ENCODE measurements at regions not wholly inside any gene's neighbourhood (a gene's known extent, or its start where the extent isn't known, plus 50 kb on each side); places are given as distances from the start of the nearest gene placed in this dataset.

DNA sequence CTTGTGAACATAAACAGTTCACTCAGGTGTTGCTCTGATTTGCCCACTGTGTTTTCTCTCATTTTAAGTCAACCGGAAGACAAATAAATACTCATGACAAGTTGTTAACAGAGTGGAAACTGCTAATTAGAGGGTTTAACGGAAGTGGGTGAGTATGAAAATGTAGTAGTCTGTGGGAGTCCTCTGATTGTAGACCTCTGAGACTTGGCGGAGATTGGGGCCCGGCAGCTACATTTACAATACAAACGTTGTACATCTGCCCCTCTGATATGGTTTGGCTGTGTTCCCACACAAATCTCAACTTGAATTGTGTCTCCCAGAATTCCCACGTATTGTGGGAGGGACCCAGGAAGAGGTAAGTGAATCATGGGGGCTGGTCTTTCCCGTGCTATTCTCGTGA lies 107.3 kb upstream of the FAM98A start:
- intact Hi-C loops (cut with micrococcal nuclease; ENCODE audit: unreplicated experiment), result no loop called here
- Histone ChIP-seq H4K20me1 (ENCODE audit: insufficient read depth, low read length) (no peaks in the 10 kb centered on the region), H3K9me3 (ENCODE audit: low read length) (no peaks in the 10 kb centered on the region), H3K36me3 (ENCODE audit: insufficient read depth, low read length) (no peaks in the 10 kb centered on the region), H3K4me3 (ENCODE audit: low read depth, low read length, poor library complexity, severe bottlenecking) (no peak overlapping the region), H2AFZ (ENCODE audit: low read length) (no peak overlapping the region), H3K27ac (ENCODE audit: low read depth, low read length, poor library complexity, severe bottlenecking) (no peak overlapping the region), H3K4me1 (ENCODE audit: insufficient read depth, low read length, poor library complexity, severe bottlenecking) (no peaks in the 10 kb centered on the region), H3K79me2 (ENCODE audit: insufficient read depth, low read depth, low read length) (no peaks in the 10 kb centered on the region), H3K4me2 (ENCODE audit: low read length) (no peak overlapping the region), H3K9me2 (ENCODE audit: insufficient read depth, low read length) (no peaks in the 10 kb centered on the region)
- POLR2A ChIA-PET, result interaction anchor here (0.6 kb wide), 2 partner anchors 61 to 904 kb away, joined by 3 to 4 read pairs; no protein-coding TSS in a partner anchor
- no TSS peak for BruUV-seq (replicated peaks)
- TF ChIP-seq EZH2phosphoT487 (IDR thresholded peaks at IDR 0.05; ENCODE audit: borderline replicate concordance, low read depth, low read length), result no peak
- TF ChIP-seq, protein P1, sequence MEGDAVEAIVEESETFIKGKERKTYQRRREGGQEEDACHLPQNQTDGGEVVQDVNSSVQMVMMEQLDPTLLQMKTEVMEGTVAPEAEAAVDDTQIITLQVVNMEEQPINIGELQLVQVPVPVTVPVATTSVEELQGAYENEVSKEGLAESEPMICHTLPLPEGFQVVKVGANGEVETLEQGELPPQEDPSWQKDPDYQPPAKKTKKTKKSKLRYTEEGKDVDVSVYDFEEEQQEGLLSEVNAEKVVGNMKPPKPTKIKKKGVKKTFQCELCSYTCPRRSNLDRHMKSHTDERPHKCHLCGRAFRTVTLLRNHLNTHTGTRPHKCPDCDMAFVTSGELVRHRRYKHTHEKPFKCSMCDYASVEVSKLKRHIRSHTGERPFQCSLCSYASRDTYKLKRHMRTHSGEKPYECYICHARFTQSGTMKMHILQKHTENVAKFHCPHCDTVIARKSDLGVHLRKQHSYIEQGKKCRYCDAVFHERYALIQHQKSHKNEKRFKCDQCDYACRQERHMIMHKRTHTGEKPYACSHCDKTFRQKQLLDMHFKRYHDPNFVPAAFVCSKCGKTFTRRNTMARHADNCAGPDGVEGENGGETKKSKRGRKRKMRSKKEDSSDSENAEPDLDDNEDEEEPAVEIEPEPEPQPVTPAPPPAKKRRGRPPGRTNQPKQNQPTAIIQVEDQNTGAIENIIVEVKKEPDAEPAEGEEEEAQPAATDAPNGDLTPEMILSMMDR (conservative IDR thresholded peaks at IDR 0.05; ENCODE audit: low read length), result no peak
- CTCF ChIA-PET (ENCODE audit: unreplicated experiment), result no interaction called here
- no peak for DNase-seq (ENCODE audit: low spot score)

GRCh38 chr2:33704406-33704855 lies 105.3 kb upstream of the FAM98A start:
- BruUV-seq (replicated peaks), result no TSS peak
- Histone ChIP-seq H3K27ac (ENCODE audit: low read depth, low read length, poor library complexity, severe bottlenecking) (no peak overlapping the region), H3K79me2 (ENCODE audit: insufficient read depth, low read depth, low read length) (no peaks in the 10 kb centered on the region), H3K36me3 (ENCODE audit: insufficient read depth, low read length) (no peaks in the 10 kb centered on the region), H2AFZ (ENCODE audit: low read length) (no peak overlapping the region), H3K9me3 (ENCODE audit: low read length) (no peaks in the 10 kb centered on the region), H4K20me1 (ENCODE audit: insufficient read depth, low read length) (no peaks in the 10 kb centered on the region), H3K4me1 (ENCODE audit: insufficient read depth, low read length, poor library complexity, severe bottlenecking) (no peaks in the 10 kb centered on the region), H3K9me2 (ENCODE audit: insufficient read depth, low read length) (no peaks in the 10 kb centered on the region), H3K4me2 (ENCODE audit: low read length) (no peak overlapping the region), H3K4me3 (ENCODE audit: low read depth, low read length, poor library complexity, severe bottlenecking) (no peak overlapping the region)
- DNase-seq (ENCODE audit: low spot score), result no peak
- TF ChIP-seq, protein P1 (conservative IDR thresholded peaks at IDR 0.05; ENCODE audit: low read length), result no peak
- no peak for TF ChIP-seq EZH2phosphoT487 (IDR thresholded peaks at IDR 0.05; ENCODE audit: borderline replicate concordance, low read depth, low read length)
- ChIA-PET POLR2A (interaction anchor here (1.0 kb wide), 1 partner anchor 10 kb away, joined by 4 read pairs; no protein-coding TSS in a partner anchor), CTCF (ENCODE audit: unreplicated experiment) (no interaction called here)
- intact Hi-C loops (cut with micrococcal nuclease; ENCODE audit: unreplicated experiment), result no loop called here

- Histone ChIP-seq H3K27ac (ENCODE audit: low read depth, low read length, poor library complexity, severe bottlenecking) (no peak overlapping the region), H3K9me2 (ENCODE audit: insufficient read depth, low read length) (no peaks in the 10 kb centered on the region), H3K4me1 (ENCODE audit: insufficient read depth, low read length, poor library complexity, severe bottlenecking) (no peaks in the 10 kb centered on the region), H3K4me2 (ENCODE audit: low read length) (no peak overlapping the region), H3K4me3 (ENCODE audit: low read depth, low read length, poor library complexity, severe bottlenecking) (no peak overlapping the region), H3K9me3 (ENCODE audit: low read length) (no peaks in the 10 kb centered on the region), H4K20me1 (ENCODE audit: insufficient read depth, low read length) (no peaks in the 10 kb centered on the region), H2AFZ (ENCODE audit: low read length) (no peak overlapping the region), H3K36me3 (ENCODE audit: insufficient read depth, low read length) (no peaks in the 10 kb centered on the region), H3K79me2 (ENCODE audit: insufficient read depth, low read depth, low read length) (no peaks in the 10 kb centered on the region)
- CTCF ChIA-PET (ENCODE audit: unreplicated experiment), result no interaction called here
- BruUV-seq (replicated peaks), result no TSS peak
- POLR2A ChIA-PET, result no interaction called here
- intact Hi-C loops (cut with micrococcal nuclease; ENCODE audit: unreplicated experiment), result no loop called here
- DNase-seq (ENCODE audit: low spot score), result no peak
- TF ChIP-seq, protein P1 (conservative IDR thresholded peaks at IDR 0.05; ENCODE audit: low read length), result no peak
- no peak for TF ChIP-seq EZH2phosphoT487 (IDR thresholded peaks at IDR 0.05; ENCODE audit: borderline replicate concordance, low read depth, low read length)
Observed at GRCh38 chr2:33696234-33696633, 97.1 kb upstream of the FAM98A start.

All from OCI-LY7 (cell line).